Fibroblast of lung (primary cell): ENCODE measurements at regions not wholly inside any gene's neighbourhood (a gene's known extent, or its start where the extent isn't known, plus 50 kb on each side); places are given as distances from the start of the nearest gene placed in this dataset.

ENCODE experiments used
- CTCF ChIP-seq, 2 donors: IDR thresholded peaks in 1 of 2; conservative IDR thresholded peaks in 1 of 2; 1 replicate in 1 of 2; 2 replicates in 1 of 2; pipeline ENCODE4 v1.5.1; 2011 to 2012; ENCODE audit warnings: low read length in 2 of 2, control low read depth in 1 of 2, inconsistent platforms in 1 of 2, low read depth in 1 of 2, mild to moderate bottlenecking in 1 of 2
- EZH2 ChIP-seq: IDR thresholded peaks from 2 replicates; pipeline ENCODE4 v1.5.1; 2012; ENCODE audit warnings: low read length, control low read depth, mild to moderate bottlenecking; ENCODE audit errors: missing control alignments

DNA sequence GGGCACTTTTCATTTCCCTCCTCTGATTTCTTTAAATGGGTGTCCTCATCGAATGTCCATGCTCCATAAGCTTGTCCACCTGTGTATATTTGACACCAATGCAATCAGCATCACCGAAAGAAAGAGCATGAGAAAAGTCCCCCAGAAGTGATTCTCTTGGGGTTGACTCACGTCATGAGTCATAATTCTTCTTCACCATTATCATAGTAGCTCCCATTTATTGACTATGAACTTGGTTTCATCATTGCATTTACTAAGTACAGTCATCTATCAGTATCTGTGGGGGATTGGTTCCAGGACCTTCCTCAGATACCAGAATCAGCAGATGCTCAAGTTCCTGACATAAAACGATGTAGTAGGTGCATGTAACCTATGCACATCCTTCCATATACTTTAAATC, 372.5 kb upstream of the CFAP20DC start:
- TF ChIP-seq CTCF (conservative IDR thresholded peaks at IDR 0.05 in 1 of 2, IDR thresholded peaks at IDR 0.05 in 1 of 2; ENCODE audit: low read depth in 1 of 2, low read length in 2 of 2) (no peak), EZH2 (no peak)
